NCI-H345 treated with DMSO at 0.1 percent for 48 hours (cell line): ENCODE measurements at regions not wholly inside any gene's neighbourhood (a gene's known extent, or its start where the extent isn't known, plus 50 kb on each side); places are given as distances from the start of the nearest gene placed in this dataset.

Experiments
- DNase-seq: peaks from one replicate; lab custom pipeline; 2025; ENCODE audit not compliant: unreplicated experiment; lab: John Stamatoyannopoulos, UW

- no peak for DNase-seq
These were observed 1043.1 kb downstream of the NAALADL2 start for GRCh38 chr3:175902226-175902625.

- DNase-seq: no peak
These were observed 1039.1 kb downstream of the NAALADL2 start for GRCh38 chr3:175898194-175898593.

- no peak for DNase-seq
These were observed 1037.5 kb downstream of the NAALADL2 start for GRCh38 chr3:175896655-175897054.

DNA sequence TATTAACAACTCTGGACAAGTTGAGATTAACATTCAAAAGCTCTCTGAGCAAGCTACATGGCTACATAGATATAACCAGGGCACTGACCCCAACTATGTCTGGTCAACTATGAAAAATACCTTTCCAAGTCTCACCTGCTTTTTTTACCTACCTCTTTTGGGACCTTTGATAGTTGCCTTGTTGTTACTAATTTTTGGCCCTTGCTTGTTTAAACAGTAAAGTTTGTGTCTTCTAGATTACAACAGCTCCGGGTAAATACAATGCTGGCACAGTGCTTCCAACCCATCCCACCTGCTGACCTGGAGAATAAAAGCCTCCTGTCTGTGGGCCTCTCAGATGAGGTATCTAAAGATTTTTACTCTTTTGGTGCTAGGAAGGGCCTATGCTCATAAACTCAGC is 1036.6 kb downstream of the NAALADL2 start:
- no peak for DNase-seq

DNA sequence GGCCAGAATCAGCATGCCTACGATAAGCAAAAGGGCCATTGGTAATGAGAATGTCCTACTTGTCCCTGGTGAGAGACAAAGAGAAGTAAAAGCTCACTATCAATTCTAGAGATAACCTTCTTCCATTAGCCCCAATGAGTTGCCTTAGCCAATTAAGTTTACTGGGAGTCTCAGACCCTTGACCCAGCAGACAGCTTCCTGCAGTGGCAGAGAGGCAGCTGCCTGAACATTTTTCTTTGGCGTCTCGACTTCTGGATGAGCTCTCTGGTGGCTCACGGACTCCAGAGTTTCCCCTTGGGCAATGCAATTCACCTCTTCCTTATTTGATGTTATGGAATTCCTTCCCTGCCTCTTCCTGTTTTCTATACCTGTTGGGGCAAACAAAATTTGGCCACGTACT is 1034.4 kb downstream of the NAALADL2 start:
- DNase-seq: no peak

DNA sequence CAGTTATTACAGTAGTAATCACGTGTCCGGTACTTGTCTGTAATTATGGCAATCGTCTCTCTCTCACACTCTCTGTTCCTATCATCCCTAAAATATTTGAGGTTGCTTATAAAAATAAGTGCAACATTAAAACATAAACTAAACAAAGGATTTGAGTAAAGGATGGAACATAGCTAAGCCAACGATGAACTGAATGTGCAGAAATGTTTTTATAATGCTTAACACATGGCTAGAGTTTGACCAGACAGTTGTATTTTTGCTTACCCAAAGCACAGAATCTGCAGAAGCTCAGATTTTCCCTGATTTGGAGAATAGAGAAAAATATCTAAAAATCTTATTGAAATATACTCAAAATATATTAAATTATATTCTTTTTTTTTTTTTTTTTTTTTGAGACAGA is 1030.9 kb downstream of the NAALADL2 start:
- DNase-seq: no peak

DNA sequence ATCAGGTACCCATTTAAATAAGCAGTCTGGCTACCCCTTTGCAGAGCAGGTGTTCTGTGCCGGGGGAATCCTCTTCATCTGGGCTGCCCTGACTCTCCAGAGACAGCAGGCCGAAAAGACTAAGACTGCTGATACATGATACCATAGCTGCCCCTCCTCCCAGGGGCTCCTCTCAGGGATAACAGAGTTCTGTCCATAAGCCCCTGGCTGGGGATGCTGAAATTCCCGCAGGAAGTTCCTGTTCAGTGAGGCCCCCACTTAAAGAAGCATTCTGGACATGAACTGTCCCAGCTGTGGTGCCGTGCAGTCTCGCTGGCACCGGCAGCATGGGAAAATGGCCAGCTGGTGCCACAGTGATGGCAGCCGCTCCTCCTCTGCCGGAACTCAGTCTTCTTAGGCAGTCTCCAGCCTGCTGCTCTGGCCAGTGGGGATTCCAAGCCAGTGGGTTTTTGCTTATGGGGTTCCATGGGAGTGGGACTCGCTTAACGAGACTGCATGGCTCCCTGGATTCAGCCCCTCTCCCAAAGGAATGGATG is 1026.2 kb downstream of the NAALADL2 start:
- no peak for DNase-seq

- DNase-seq: no peak
These were observed 1020.3 kb downstream of the NAALADL2 start for GRCh38 chr3:175879417-175879816.

- no peak for DNase-seq
These were observed 1010.3 kb downstream of the NAALADL2 start for GRCh38 chr3:175869404-175869803.

DNA sequence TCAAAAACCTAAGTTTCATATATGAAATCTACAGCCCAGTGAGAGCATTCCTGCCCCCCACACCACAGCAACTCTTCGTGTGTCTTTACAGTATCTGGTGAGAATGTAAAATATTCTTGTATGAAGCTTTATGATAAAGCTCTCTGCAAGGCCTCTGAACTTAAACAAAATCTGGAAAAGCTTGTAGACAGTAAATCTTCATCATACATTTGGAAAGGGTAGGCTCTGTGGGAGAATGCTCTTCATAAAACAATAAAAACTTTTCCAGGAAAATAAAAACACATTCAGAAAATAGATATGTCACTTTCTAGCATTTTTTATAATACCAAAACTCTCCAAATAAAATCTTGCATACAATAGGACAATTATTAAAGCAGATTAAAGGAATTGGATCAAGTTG is 1009.5 kb downstream of the NAALADL2 start:
- DNase-seq: no peak

GRCh38 chr3:175865724-175866123 is 1006.6 kb downstream of the NAALADL2 start:
- no peak for DNase-seq

- no peak for DNase-seq
These were observed 1002.8 kb downstream of the NAALADL2 start for GRCh38 chr3:175861916-175862315.
